ENCODE measurements at regions not wholly inside any gene's neighbourhood (a gene's known extent, or its start where the extent isn't known, plus 50 kb on each side); places are given as distances from the start of the nearest gene placed in this dataset.

GRCh38 chr5:41638685-41639084, 128.3 kb upstream of the PLCXD3 start (continued):
- no peak for TF ChIP-seq SALL2 (CRISPR knock-in tag; IDR thresholded peaks at IDR 0.05)
- TF ChIP-seq, protein P1, sequence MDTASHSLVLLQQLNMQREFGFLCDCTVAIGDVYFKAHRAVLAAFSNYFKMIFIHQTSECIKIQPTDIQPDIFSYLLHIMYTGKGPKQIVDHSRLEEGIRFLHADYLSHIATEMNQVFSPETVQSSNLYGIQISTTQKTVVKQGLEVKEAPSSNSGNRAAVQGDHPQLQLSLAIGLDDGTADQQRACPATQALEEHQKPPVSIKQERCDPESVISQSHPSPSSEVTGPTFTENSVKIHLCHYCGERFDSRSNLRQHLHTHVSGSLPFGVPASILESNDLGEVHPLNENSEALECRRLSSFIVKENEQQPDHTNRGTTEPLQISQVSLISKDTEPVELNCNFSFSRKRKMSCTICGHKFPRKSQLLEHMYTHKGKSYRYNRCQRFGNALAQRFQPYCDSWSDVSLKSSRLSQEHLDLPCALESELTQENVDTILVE (CRISPR knock-in tag; IDR thresholded peaks at IDR 0.05) = peak; percentile 19; the same call in 1 of the 2 replicates
- TF ChIP-seq SIX4 (CRISPR knock-in tag; IDR thresholded peaks at IDR 0.05) = peak; percentile 24; the same call in 1 of the 2 replicates
- peak; percentile 63; the same call in 1 of the 2 replicates for TF ChIP-seq ONECUT2 (CRISPR knock-in tag; IDR thresholded peaks at IDR 0.05)
- no peak for TF ChIP-seq ZBTB37 (CRISPR knock-in tag; IDR thresholded peaks at IDR 0.05)
- TF ChIP-seq HOXA3 (CRISPR knock-in tag; IDR thresholded peaks at IDR 0.05) = peak; percentile 47; the same call in 1 of the 2 replicates
- TF ChIP-seq MED1 (CRISPR knock-in tag; IDR thresholded peaks at IDR 0.05) = peak; percentile 89
- TF ChIP-seq, protein P2, sequence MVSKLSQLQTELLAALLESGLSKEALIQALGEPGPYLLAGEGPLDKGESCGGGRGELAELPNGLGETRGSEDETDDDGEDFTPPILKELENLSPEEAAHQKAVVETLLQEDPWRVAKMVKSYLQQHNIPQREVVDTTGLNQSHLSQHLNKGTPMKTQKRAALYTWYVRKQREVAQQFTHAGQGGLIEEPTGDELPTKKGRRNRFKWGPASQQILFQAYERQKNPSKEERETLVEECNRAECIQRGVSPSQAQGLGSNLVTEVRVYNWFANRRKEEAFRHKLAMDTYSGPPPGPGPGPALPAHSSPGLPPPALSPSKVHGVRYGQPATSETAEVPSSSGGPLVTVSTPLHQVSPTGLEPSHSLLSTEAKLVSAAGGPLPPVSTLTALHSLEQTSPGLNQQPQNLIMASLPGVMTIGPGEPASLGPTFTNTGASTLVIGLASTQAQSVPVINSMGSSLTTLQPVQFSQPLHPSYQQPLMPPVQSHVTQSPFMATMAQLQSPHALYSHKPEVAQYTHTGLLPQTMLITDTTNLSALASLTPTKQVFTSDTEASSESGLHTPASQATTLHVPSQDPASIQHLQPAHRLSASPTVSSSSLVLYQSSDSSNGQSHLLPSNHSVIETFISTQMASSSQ (IDR thresholded peaks at IDR 0.05; ENCODE audit: low read depth) = peak; percentile 35; the same call in 1 of the 2 replicates
- TF ChIP-seq, protein P2 (CRISPR knock-in tag; IDR thresholded peaks at IDR 0.05; ENCODE audit: borderline replicate concordance) = no peak
- no peak for TF ChIP-seq ZNF296 (CRISPR knock-in tag; conservative IDR thresholded peaks at IDR 0.05)
- TF ChIP-seq, protein P3, sequence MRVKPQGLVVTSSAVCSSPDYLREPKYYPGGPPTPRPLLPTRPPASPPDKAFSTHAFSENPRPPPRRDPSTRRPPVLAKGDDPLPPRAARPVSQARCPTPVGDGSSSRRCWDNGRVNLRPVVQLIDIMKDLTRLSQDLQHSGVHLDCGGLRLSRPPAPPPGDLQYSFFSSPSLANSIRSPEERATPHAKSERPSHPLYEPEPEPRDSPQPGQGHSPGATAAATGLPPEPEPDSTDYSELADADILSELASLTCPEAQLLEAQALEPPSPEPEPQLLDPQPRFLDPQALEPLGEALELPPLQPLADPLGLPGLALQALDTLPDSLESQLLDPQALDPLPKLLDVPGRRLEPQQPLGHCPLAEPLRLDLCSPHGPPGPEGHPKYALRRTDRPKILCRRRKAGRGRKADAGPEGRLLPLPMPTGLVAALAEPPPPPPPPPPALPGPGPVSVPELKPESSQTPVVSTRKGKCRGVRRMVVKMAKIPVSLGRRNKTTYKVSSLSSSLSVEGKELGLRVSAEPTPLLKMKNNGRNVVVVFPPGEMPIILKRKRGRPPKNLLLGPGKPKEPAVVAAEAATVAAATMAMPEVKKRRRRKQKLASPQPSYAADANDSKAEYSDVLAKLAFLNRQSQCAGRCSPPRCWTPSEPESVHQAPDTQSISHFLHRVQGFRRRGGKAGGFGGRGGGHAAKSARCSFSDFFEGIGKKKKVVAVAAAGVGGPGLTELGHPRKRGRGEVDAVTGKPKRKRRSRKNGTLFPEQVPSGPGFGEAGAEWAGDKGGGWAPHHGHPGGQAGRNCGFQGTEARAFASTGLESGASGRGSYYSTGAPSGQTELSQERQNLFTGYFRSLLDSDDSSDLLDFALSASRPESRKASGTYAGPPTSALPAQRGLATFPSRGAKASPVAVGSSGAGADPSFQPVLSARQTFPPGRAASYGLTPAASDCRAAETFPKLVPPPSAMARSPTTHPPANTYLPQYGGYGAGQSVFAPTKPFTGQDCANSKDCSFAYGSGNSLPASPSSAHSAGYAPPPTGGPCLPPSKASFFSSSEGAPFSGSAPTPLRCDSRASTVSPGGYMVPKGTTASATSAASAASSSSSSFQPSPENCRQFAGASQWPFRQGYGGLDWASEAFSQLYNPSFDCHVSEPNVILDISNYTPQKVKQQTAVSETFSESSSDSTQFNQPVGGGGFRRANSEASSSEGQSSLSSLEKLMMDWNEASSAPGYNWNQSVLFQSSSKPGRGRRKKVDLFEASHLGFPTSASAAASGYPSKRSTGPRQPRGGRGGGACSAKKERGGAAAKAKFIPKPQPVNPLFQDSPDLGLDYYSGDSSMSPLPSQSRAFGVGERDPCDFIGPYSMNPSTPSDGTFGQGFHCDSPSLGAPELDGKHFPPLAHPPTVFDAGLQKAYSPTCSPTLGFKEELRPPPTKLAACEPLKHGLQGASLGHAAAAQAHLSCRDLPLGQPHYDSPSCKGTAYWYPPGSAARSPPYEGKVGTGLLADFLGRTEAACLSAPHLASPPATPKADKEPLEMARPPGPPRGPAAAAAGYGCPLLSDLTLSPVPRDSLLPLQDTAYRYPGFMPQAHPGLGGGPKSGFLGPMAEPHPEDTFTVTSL (CRISPR knock-in tag; IDR thresholded peaks at IDR 0.05; ENCODE audit: borderline replicate concordance) = peak; percentile 99
- TF ChIP-seq HOXA5 (CRISPR knock-in tag; IDR thresholded peaks at IDR 0.05) = 0 out of 2 replicates have a peak, but pooled peaks have one; percentile 70
- TF ChIP-seq KDM1A (CRISPR knock-in tag; IDR thresholded peaks at IDR 0.05) = no peak
- TF ChIP-seq ZNF607 (CRISPR knock-in tag; IDR thresholded peaks at IDR 0.05; ENCODE audit: borderline replicate concordance) = peak; percentile 50; the same call in 1 of the 2 replicates
- TF ChIP-seq HNF4G (IDR thresholded peaks at IDR 0.05; ENCODE audit: borderline replicate concordance, low read depth, low read length) = peak; percentile 94
- TF ChIP-seq HNF4G (CRISPR knock-in tag; IDR thresholded peaks at IDR 0.05; ENCODE audit: borderline replicate concordance, low read depth) = peak; percentile 87
- no peak for TF ChIP-seq ZNF326 (CRISPR knock-in tag; IDR thresholded peaks at IDR 0.05; ENCODE audit: borderline replicate concordance)
- TF ChIP-seq AHR (CRISPR knock-in tag; IDR thresholded peaks at IDR 0.05) = no peak
- TF ChIP-seq HNRNPUL1 (IDR thresholded peaks at IDR 0.05; ENCODE audit: low read depth, low read length) = no peak
